Smooth muscle cell (in vitro differentiated cells): ENCODE measurements at regions not wholly inside any gene's neighbourhood (a gene's known extent, or its start where the extent isn't known, plus 50 kb on each side); places are given as distances from the start of the nearest gene placed in this dataset.

Experiments used
- DNase-seq: peaks from one replicate; lab custom pipeline; 2025; ENCODE audit not compliant: unreplicated experiment; lab: John Stamatoyannopoulos, UW
- H2AFZ ChIP-seq: fragments of 200-600 bp; sonication (generic); 2 replicates; pipeline ENCODE4 v1.6.0; 2016; ENCODE audit warnings: antibody characterized with exemption, low read depth, mild to moderate bottlenecking
- H3F3A ChIP-seq: fragments of 200-600 bp; sonication (generic); 2 replicates; pipeline ENCODE4 v1.6.0; 2017; ENCODE audit warnings: antibody characterized with exemption, low read depth
- H3K27ac ChIP-seq: fragments of 200-600 bp; sonication (generic); 2 replicates; pipeline ENCODE4 v1.5.1; 2016; ENCODE audit warnings: low read depth, mild to moderate bottlenecking
- H3K27me3 ChIP-seq: fragments of 200-600 bp; sonication (generic); 2 replicates; pipeline ENCODE4 v1.6.1; 2016; ENCODE audit warnings: low read depth, mild to moderate bottlenecking
- H3K36me3 ChIP-seq: fragments of 200-600 bp; sonication (generic); 2 replicates; pipeline ENCODE4 v1.5.1; 2016; ENCODE audit warnings: low read depth
- H3K4me1 ChIP-seq: fragments of 200-600 bp; sonication (generic); 2 replicates; pipeline ENCODE4 v1.5.1; 2016; ENCODE audit warnings: low read depth
- H3K4me2 ChIP-seq: fragments of 200-600 bp; sonication (generic); 2 replicates; pipeline ENCODE4 v1.6.0; 2016; ENCODE audit warnings: mild to moderate bottlenecking
- H3K4me3 ChIP-seq: fragments of 200-600 bp; sonication (generic); 2 replicates; pipeline ENCODE4 v1.5.1; 2016; ENCODE audit warnings: mild to moderate bottlenecking
- H3K79me2 ChIP-seq: fragments of 200-600 bp; sonication (generic); 2 replicates; pipeline ENCODE4 v1.6.0; 2016; ENCODE audit warnings: low read depth, mild to moderate bottlenecking
- H3K9ac ChIP-seq: fragments of 200-600 bp; sonication (generic); 2 replicates; pipeline ENCODE4 v1.6.0; 2016; ENCODE audit warnings: low read depth
- H3K9me3 ChIP-seq: fragments of 200-600 bp; sonication (generic); replicated peaks from 2 replicates; pipeline ENCODE4 v1.5.1; 2016; ENCODE audit warnings: low read depth
- H4K20me1 ChIP-seq: fragments of 200-600 bp; sonication (generic); 2 replicates; pipeline ENCODE4 v1.6.0; 2016; ENCODE audit warnings: low read depth
- WGBS: methylation state at CpG from one replicate; pipeline ENCODE4 v1.1.7; 2016; ENCODE audit warnings: low lambda C conversion rate; 5-methylcytosine and 5-hydroxymethylcytosine counted together
- TF ChIP-seq, protein P1 (sequence below): fragments of 200-600 bp; sonication (generic); IDR thresholded peaks from 2 replicates; pipeline ENCODE4 v1.5.1; 2017; ENCODE audit warnings: borderline replicate concordance, mild to moderate bottlenecking, antibody characterized with exemption; ENCODE audit not compliant: insufficient read depth, poor library complexity, severe bottlenecking

DNA sequence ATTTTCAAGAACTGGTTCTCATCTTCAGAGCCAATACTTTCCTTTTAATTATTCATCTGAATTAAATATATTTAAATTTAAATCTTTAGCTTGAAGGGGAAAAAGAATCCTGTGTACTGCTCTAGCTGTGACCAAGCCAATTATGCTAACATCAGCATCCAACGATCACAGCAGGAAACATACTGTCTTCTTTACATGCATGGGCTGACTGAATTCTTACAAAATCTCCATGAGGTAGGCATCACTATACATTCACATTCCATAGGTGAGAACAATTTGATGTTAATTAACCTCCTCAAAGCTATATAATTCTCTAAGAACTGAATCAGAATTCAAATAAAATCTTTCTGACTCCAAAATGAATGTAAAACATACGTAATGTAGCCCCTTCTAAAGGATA lies 118.8 kb upstream of the MAP2 start:
- H3K9ac ChIP-seq, result no peak overlapping the region
- no peaks in the 10 kb centered on the region for H3K9me3 ChIP-seq

DNA sequence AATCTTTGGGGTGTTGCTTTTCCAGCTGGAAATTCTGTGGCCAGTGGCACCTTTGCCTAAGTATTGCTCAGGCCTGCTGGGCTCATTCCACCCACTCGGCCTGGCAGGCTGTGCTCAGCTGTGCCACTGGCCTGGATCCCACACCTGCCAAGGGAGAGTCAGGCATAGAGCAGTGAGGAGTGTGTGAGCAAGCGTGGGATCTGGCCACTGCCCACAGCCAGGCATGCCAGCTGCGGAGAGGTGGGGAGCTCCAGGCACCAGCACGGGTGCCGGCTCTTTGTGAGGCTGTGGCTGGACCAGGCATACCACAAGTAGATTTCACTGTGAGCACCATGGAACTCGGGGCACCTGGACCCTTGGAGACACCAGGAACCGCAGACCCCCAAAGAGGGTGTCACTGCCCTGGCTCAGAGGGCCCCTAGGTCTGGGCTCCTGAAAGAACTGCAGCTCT lies 118.1 kb upstream of the MAP2 start:
- no peak for DNase-seq
- Histone ChIP-seq H3K36me3 (no peaks in the 10 kb centered on the region), H2AFZ (no peak overlapping the region), H4K20me1 (no peaks in the 10 kb centered on the region), H3K27me3 (peaks cover 2% of the 10 kb centered on the region), H3K9ac (no peak overlapping the region), H3K4me2 (no peak overlapping the region), H3K4me1 (peaks cover 7% of the 10 kb centered on the region), H3K79me2 (no peaks in the 10 kb centered on the region), H3K27ac (no peak overlapping the region), H3K4me3 (no peak overlapping the region), H3K9me3 (no peaks in the 10 kb centered on the region), H3F3A (no peaks in the 10 kb centered on the region)
- WGBS, result 95% methylated on average over 7 of the region's 7 CpGs
- TF ChIP-seq, protein P1, sequence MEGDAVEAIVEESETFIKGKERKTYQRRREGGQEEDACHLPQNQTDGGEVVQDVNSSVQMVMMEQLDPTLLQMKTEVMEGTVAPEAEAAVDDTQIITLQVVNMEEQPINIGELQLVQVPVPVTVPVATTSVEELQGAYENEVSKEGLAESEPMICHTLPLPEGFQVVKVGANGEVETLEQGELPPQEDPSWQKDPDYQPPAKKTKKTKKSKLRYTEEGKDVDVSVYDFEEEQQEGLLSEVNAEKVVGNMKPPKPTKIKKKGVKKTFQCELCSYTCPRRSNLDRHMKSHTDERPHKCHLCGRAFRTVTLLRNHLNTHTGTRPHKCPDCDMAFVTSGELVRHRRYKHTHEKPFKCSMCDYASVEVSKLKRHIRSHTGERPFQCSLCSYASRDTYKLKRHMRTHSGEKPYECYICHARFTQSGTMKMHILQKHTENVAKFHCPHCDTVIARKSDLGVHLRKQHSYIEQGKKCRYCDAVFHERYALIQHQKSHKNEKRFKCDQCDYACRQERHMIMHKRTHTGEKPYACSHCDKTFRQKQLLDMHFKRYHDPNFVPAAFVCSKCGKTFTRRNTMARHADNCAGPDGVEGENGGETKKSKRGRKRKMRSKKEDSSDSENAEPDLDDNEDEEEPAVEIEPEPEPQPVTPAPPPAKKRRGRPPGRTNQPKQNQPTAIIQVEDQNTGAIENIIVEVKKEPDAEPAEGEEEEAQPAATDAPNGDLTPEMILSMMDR, result no peak

More for the DNA sequence above, 118.8 kb upstream of the MAP2 start:
- H3K4me1 ChIP-seq, result peaks cover 7% of the 10 kb centered on the region
- TF ChIP-seq, protein P1, result no peak
- no peak overlapping the region for H3K4me2 ChIP-seq
- H3K27ac ChIP-seq, result no peak overlapping the region
- peaks cover 7% of the 10 kb centered on the region for H3K27me3 ChIP-seq
- no peaks in the 10 kb centered on the region for H3K36me3 ChIP-seq
- H2AFZ ChIP-seq, result no peak overlapping the region
- no peaks in the 10 kb centered on the region for H3K79me2 ChIP-seq
- H3F3A ChIP-seq, result no peaks in the 10 kb centered on the region
- no peaks in the 10 kb centered on the region for H4K20me1 ChIP-seq
- H3K4me3 ChIP-seq, result no peak overlapping the region
- no peak for DNase-seq
- 76% methylated on average over 2 of the region's 2 CpGs for WGBS

DNA sequence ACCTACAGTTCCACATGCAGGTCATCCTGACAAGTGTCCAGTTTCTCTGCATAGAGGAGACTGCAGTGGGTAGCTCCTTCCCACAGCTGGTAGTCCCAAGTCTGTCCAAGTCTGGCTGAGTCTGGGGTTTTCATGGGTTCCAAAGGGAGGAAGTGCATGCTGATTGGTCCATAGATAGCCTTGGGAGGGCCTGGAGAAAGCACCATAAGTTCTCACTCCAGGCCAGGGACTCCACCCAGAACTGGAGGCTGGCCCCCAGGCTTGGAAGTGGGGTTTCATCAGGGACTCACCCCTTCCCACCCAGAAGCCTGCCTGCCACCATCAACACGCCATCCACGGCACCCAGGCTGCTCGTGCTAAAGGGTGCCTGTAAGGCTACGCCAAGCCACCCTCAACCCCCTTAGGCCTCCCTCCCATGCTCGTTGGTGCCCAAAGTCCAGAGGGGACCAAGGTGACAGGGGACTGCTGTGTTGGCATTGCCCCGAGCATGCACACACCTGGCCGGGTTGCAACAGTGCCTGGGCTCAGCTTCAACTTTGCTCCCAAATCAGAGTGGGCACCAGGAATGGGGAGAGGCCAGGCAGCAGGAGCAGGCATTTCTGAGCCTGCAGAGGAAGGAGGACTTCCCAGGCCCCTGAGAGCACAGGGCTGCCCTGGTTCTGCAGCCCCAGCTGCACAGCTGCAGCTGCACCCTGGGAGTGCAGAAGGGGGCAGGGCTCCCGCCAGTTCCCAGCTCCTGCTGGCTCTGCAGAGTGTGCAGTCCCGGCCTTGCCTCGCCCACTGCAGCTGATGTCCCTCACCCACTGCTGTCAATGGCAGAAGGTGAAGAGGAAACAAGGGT lies 116.5 kb upstream of the MAP2 start:
- Histone ChIP-seq H3K79me2 (no peaks in the 10 kb centered on the region), H2AFZ (no peak overlapping the region), H4K20me1 (no peaks in the 10 kb centered on the region), H3K4me3 (no peak overlapping the region), H3K9ac (no peak overlapping the region), H3K4me1 (peaks cover 7% of the 10 kb centered on the region), H3F3A (no peaks in the 10 kb centered on the region), H3K27me3 (no peaks in the 10 kb centered on the region), H3K4me2 (no peak overlapping the region), H3K9me3 (no peaks in the 10 kb centered on the region), H3K27ac (no peak overlapping the region), H3K36me3 (no peaks in the 10 kb centered on the region)
- DNase-seq, result no peak
- TF ChIP-seq, protein P1, result no peak
- 90% methylated on average over 10 of the region's 10 CpGs for WGBS

GRCh38 chr2:209308415-209308814 lies 115.4 kb upstream of the MAP2 start:
- H3K27me3 ChIP-seq, result no peaks in the 10 kb centered on the region
- no peak overlapping the region for H3K27ac ChIP-seq
- no peak overlapping the region for H2AFZ ChIP-seq
- no peak overlapping the region for H3K9ac ChIP-seq
- no peak for DNase-seq
- no peaks in the 10 kb centered on the region for H3F3A ChIP-seq
- H3K79me2 ChIP-seq, result no peaks in the 10 kb centered on the region
- no peak overlapping the region for H3K4me2 ChIP-seq
- no peaks in the 10 kb centered on the region for H4K20me1 ChIP-seq
- H3K36me3 ChIP-seq, result no peaks in the 10 kb centered on the region
- H3K4me1 ChIP-seq, result peaks cover 7% of the 10 kb centered on the region
- TF ChIP-seq, protein P1, result no peak
- no peaks in the 10 kb centered on the region for H3K9me3 ChIP-seq
- no peak overlapping the region for H3K4me3 ChIP-seq
